HEK293T (cell line): ENCODE measurements at regions not wholly inside any gene's neighbourhood (a gene's known extent, or its start where the extent isn't known, plus 50 kb on each side); places are given as distances from the start of the nearest gene placed in this dataset.

Experiments used
- CTCF ChIA-PET: fragments of 350-600 bp; formaldehyde crosslinking; extraction: SDS; loops from one replicate; lab custom pipeline; 2021; ENCODE audit warnings: antibody characterized with exemption, inconsistent platforms; lab: Yijun Ruan, JAX
- POLR2A ChIA-PET: fragments of 350-600 bp; formaldehyde crosslinking; extraction: SDS; loops from one replicate; lab custom pipeline; 2020; ENCODE audit warnings: antibody characterized with exemption, inconsistent platforms; lab: Yijun Ruan, JAX
- DNase-seq: peaks from one replicate; pipeline ENCODE4 v3.0.0; 2012; ENCODE audit warnings: mixed read lengths; ENCODE audit errors: extremely low spot score
- ARNT ChIP-seq: fragments of 450-650 bp; IDR thresholded peaks from 2 replicates; pipeline ENCODE4 v1.6.1; 2017; ENCODE audit warnings: mild to moderate bottlenecking
- BHLHE40 ChIP-seq: fragments of 450-650 bp; IDR thresholded peaks from 2 replicates; pipeline ENCODE4 v1.6.1; 2016; ENCODE audit warnings: mild to moderate bottlenecking, moderate library complexity, borderline replicate concordance
- CTBP1 ChIP-seq: fragments of 450-650 bp; IDR thresholded peaks from 2 replicates; pipeline ENCODE4 v1.6.1; 2016; ENCODE audit warnings: borderline replicate concordance
- ELF4 ChIP-seq: fragments of 450-650 bp; IDR thresholded peaks from 2 replicates; pipeline ENCODE4 v1.6.1; 2017; ENCODE audit warnings: antibody characterized with exemption
- FOXA1 ChIP-seq: fragments of 450-650 bp; IDR thresholded peaks from 2 replicates; pipeline ENCODE4 v1.6.1; 2016; ENCODE audit warnings: mild to moderate bottlenecking
- FOXK2 ChIP-seq: fragments of 450-650 bp; IDR thresholded peaks from 2 replicates; pipeline ENCODE4 v1.6.1; 2016; ENCODE audit warnings: mild to moderate bottlenecking
- FOXM1 ChIP-seq: fragments of 450-650 bp; IDR thresholded peaks from 2 replicates; pipeline ENCODE4 v1.6.1; 2017; ENCODE audit warnings: mild to moderate bottlenecking, borderline replicate concordance
- HDGF ChIP-seq: fragments of 450-650 bp; IDR thresholded peaks from 2 replicates; pipeline ENCODE4 v1.6.1; 2017; ENCODE audit warnings: antibody characterized with exemption, borderline replicate concordance
- L3MBTL2 ChIP-seq: fragments of 450-650 bp; conservative IDR thresholded peaks from 2 replicates; pipeline ENCODE4 v1.6.1; 2016; ENCODE audit warnings: mild to moderate bottlenecking
- LEF1 ChIP-seq: fragments of 450-650 bp; IDR thresholded peaks from 2 replicates; pipeline ENCODE4 v1.6.1; 2017; ENCODE audit warnings: mild to moderate bottlenecking, borderline replicate concordance
- NFRKB ChIP-seq: fragments of 450-650 bp; IDR thresholded peaks from 2 replicates; pipeline ENCODE4 v1.6.1; 2016; ENCODE audit warnings: mild to moderate bottlenecking, moderate library complexity
- SP1 ChIP-seq: fragments of 450-650 bp; IDR thresholded peaks from 2 replicates; pipeline ENCODE4 v1.6.1; 2017
- SUZ12 ChIP-seq: fragments of 450-650 bp; IDR thresholded peaks from 2 replicates; pipeline ENCODE4 v1.6.1; 2016; ENCODE audit warnings: mild to moderate bottlenecking
- TARDBP ChIP-seq: fragments of 450-650 bp; IDR thresholded peaks from 2 replicates; pipeline ENCODE4 v1.6.1; 2016
- ZNF384 ChIP-seq: fragments of 450-650 bp; IDR thresholded peaks from 2 replicates; pipeline ENCODE4 v1.6.1; 2016
- TF ChIP-seq, protein P1 (sequence below): fragments of 450-650 bp; IDR thresholded peaks from 2 replicates; pipeline ENCODE4 v1.6.1; 2016

DNA sequence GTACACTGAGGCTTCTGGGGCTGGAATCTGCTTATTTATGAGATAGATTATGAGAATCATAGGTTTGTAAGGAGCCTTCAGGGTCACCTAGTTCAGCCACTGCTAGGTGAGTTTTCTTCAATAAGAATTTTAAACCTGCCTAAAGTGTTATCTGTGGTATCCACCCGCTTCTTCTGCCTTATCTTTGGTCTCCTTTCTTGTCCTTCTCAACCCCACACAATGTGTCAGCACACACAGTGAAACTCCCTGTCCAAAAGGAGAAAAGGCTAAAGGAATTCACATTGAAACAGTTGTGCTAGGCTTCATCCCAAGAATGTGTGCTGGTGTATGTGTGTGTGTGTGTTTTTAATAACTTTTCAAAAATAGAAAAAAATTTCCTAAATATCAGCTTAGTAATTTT lies 259.3 kb upstream of the BTG1 start:
- DNase-seq: no peak
- POLR2A ChIA-PET: interaction anchor here (1.6 kb wide), 1 partner anchor 259 kb away, joined by 4 read pairs; the partner anchor contains the start of gene BTG1
- CTCF ChIA-PET: no interaction called here
- TF ChIP-seq LEF1: no peak
- TF ChIP-seq BHLHE40: no peak
- TF ChIP-seq FOXA1: no peak
- no peak for TF ChIP-seq FOXM1
- TF ChIP-seq ELF4: no peak
- TF ChIP-seq SP1: no peak
- no peak for TF ChIP-seq L3MBTL2
- no peak for TF ChIP-seq HDGF

DNA sequence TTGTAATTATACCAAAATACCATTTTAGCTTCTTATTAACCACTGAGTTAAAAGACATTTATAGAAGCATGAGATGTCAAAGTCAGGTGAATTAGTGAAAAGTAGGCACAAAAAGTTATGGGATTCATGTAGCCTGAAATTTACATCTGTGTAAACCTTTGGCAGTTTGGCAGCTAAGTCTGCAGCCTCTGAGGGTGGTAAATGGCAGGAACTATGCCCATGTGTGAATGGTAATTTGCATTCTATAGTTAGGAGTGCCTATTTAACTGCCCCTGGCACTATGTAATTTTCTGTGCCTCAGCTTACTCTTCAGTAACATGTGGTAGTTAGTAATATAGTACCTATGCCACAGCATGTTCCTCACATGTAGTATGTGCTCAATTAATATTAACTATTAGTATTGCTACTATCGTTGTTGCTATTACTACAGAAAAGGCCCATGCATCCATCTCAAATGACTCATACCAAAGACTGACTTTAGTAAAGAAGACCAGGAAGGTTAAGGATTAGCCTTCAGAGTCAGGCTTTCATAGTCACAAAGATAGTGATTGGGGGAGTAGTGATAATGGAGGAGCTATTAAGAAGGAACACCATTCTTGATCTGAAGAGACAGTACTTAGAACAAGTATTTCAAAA lies 258.7 kb upstream of the BTG1 start:
- TF ChIP-seq SP1 (no peak), HDGF (no peak), CTBP1 (no peak), FOXM1 (no peak), NFRKB (no peak), FOXK2 (no peak), FOXA1 (no peak), ELF4 (no peak), LEF1 (no peak), L3MBTL2 (no peak), BHLHE40 (no peak), TARDBP (no peak), ZNF384 (no peak), ARNT (no peak), SUZ12 (no peak)
- TF ChIP-seq, protein P1, sequence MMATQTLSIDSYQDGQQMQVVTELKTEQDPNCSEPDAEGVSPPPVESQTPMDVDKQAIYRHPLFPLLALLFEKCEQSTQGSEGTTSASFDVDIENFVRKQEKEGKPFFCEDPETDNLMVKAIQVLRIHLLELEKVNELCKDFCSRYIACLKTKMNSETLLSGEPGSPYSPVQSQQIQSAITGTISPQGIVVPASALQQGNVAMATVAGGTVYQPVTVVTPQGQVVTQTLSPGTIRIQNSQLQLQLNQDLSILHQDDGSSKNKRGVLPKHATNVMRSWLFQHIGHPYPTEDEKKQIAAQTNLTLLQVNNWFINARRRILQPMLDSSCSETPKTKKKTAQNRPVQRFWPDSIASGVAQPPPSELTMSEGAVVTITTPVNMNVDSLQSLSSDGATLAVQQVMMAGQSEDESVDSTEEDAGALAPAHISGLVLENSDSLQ: no peak
- POLR2A ChIA-PET: interaction anchor here (1.6 kb wide), 1 partner anchor 259 kb away, joined by 4 read pairs; the partner anchor contains the start of gene BTG1
- no peak for DNase-seq
- CTCF ChIA-PET: interaction anchor here (0.6 kb wide), 1 partner anchor 19 kb away, joined by 3 read pairs; no protein-coding TSS in a partner anchor

DNA sequence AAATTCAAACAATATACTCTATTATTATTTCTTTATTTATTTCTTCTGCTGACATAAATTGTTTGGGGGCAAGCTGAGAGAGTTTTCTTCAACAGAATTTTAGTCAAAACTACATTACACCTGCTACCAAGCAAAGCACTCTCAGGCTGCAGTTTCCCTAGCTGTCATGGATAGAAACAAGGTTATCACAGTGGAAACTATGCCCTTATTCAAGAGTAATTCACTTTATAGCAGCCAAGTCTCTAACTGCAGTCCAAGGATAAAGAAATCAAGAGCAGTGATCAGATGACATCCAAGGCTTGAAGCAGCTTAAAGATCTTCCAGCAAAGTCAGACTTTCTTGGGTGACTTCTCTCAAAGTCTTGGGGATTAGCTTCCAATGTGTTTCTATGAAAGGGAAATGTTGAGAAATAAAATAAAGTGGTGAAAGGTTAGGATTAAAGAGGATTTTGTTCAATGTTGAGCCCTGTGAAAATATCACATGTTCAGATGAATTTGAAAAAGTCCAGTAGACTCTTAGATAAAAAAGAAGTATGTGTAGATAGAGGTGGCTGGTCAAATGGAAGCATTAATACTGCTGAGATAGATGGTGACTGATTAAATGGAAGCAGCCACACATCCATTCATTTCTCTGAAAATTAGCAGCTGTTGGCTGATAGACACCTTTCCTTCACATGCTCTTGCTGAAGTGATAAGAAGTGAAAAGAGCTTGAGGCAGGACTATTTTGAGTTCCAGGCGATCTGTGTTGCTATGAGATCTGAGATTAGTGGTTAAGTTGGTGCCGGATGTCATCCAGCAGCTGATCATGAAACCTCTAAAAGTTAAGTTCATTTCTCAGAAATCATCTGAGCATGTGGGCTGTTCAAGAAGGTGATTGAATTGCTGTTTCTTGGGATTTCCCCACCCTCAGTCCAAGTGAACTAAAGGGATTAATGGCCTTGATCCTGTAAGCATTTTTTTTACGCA lies 257.8 kb upstream of the BTG1 start:
- DNase-seq: no peak
- ChIA-PET POLR2A (interaction anchor here (1.6 kb wide), 1 partner anchor 258 kb away, joined by 4 read pairs; the partner anchor contains the start of gene BTG1), CTCF (interaction anchor here (0.6 kb wide), 1 partner anchor 20 kb away, joined by 3 read pairs; no protein-coding TSS in a partner anchor)
- TF ChIP-seq ARNT: no peak
- TF ChIP-seq HDGF: no peak
- TF ChIP-seq LEF1: no peak
- no peak for TF ChIP-seq ELF4
- no peak for TF ChIP-seq FOXK2
- no peak for TF ChIP-seq BHLHE40
- no peak for TF ChIP-seq TARDBP
- no peak for TF ChIP-seq SUZ12
- no peak for TF ChIP-seq ZNF384
- no peak for TF ChIP-seq CTBP1
- no peak for TF ChIP-seq FOXM1

DNA sequence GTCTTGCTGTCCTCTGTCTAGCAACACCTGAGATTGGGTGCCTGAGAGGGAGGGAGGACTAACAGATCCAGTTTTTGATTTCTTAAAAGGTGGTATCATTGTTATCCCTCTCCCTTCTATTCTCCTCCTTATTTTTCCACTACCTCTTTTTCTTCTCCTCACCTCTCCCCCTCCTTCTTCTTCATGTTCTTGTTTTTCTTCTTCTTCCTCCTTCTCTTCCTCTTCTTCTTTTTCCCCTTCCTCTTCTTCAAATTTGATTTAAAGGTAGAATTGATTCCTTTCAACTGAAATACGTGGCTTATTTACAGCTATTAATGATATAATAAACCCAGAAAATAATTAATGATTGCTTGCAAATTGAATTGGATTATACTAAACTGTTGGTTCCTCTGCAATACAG lies 256.8 kb upstream of the BTG1 start:
- CTCF ChIA-PET: interaction anchor here (0.6 kb wide), 1 partner anchor 921 kb away, joined by 3 read pairs; no protein-coding TSS in a partner anchor
- POLR2A ChIA-PET: no interaction called here
- no peak for DNase-seq
- no peak for TF ChIP-seq CTBP1
- TF ChIP-seq FOXM1: no peak
- TF ChIP-seq NFRKB: no peak
- TF ChIP-seq, protein P1: no peak
- TF ChIP-seq FOXA1: no peak
- no peak for TF ChIP-seq BHLHE40
- no peak for TF ChIP-seq ELF4
- TF ChIP-seq SUZ12: no peak

DNA sequence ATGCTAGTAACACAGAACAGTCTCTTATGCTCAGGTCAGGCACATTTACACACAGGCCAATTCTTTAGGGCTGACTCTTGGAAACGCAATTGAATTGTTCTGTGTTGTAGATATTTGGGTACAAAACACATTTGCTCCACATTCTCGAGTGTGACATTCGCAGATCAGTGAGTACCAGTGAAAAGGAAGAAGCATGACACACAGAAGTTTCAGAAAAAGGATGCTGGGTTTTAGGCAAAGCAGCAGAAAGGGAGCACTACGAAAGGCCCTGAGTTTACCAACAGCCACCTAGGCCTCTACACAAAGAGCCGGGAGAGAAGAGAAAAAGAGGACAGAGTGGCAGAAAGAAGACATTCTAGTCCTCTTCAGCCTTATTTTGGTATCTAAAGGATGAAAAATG lies 254.4 kb upstream of the BTG1 start:
- POLR2A ChIA-PET: no interaction called here
- no peak for DNase-seq
- CTCF ChIA-PET: no interaction called here
- TF ChIP-seq BHLHE40 (no peak), FOXK2 (no peak), NFRKB (no peak), FOXM1 (no peak), ARNT (no peak)

DNA sequence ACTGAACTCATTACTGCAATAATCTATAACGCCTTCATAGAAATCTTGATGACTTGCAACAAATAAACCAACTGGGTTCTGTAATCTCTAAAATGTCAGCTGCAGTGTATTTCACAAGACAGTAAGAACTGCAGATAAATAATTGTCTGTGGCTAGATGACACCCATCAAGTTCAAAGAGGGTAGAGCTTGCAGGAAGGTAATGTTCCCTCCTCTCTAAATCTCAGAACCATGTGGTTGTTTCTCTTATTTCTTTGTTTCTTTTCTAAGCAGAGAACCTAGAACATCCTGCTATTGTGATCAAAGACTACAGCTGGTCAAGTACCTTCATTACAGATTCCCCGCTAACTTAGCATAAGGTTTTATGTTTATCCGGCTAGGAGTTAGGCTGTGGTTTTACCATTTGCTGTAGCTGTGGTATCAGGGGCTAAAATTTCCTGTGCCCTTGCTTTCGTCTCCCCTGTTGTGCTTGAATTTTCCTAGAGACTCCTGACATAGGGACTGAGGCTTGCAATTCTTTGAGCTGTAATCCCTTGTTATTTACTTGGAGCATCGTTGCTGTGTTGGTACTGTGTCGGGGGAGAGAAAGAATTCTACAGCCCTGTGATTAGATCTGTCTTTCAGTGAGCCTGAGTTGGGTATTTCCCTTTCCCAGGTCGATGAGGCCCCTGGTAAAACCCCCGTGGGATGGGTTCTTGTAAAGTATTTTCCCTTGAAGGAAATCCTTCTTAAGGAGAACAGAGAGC lies 253.1 kb upstream of the BTG1 start:
- CTCF ChIA-PET: no interaction called here
- no peak for TF ChIP-seq ARNT
- TF ChIP-seq BHLHE40: no peak
- TF ChIP-seq SUZ12: no peak
- TF ChIP-seq LEF1: no peak
- no peak for TF ChIP-seq NFRKB
- no peak for TF ChIP-seq ELF4
- no peak for TF ChIP-seq HDGF
- no peak for TF ChIP-seq L3MBTL2
- no peak for TF ChIP-seq TARDBP
- TF ChIP-seq FOXA1: no peak
- TF ChIP-seq ZNF384: no peak
- POLR2A ChIA-PET: interaction anchor here (0.8 kb wide), 1 partner anchor 24 kb away, joined by 3 read pairs; no protein-coding TSS in a partner anchor
- DNase-seq: no peak
